IMR-90 (cell line): ENCODE measurements at regions not wholly inside any gene's neighbourhood (a gene's known extent, or its start where the extent isn't known, plus 50 kb on each side); places are given as distances from the start of the nearest gene placed in this dataset.

Experiments
- ATAC-seq: fragments of 200-7000 bp; cut with Tn5 transposase; 2 replicates; pipeline ENCODE4 v1.9.1; 2020; ENCODE audit warnings: low read depth, mild to moderate bottlenecking, moderate library complexity
- BruUV-seq: library from RNA; stranded (reverse); fragments of 400-500 nt; replicated peaks from 2 replicates; lab custom pipeline; 2021; lab: Mats Ljungman, UMichigan
- CTCF ChIA-PET: fragments of 300-600 bp; formaldehyde crosslinking; extraction: SDS; loops from one replicate; lab custom pipeline; 2021; ENCODE audit warnings: antibody characterized with exemption; lab: Yijun Ruan, JAX
- POLR2A ChIA-PET: fragments of 300-600 bp; sonication (Branson Sonifier 250); formaldehyde crosslinking; loops from one replicate; lab custom pipeline; 2022; ENCODE audit warnings: antibody characterized with exemption; ENCODE audit not compliant: unreplicated experiment; lab: Charles Lee
- DNase-seq: peaks from one replicate; pipeline ENCODE4 v3.0.0; 2013
- H2AFZ ChIP-seq: replicated peaks from 2 replicates; pipeline ENCODE3; 2013; ENCODE audit warnings: low read length, mild to moderate bottlenecking; ENCODE audit not compliant: poor library complexity
- H2AK5ac ChIP-seq: 2 replicates; pipeline ENCODE4 v1.6.1; 2013; ENCODE audit warnings: low read depth, low read length, inconsistent platforms
- H2AK9ac ChIP-seq: replicated peaks from 2 replicates; pipeline ENCODE3; 2013; ENCODE audit warnings: mild to moderate bottlenecking, low read depth, low read length, moderate library complexity; ENCODE audit not compliant: poor library complexity
- H2BK120ac ChIP-seq: 2 replicates; pipeline ENCODE4 v1.6.1; 2013; ENCODE audit warnings: low read depth, low read length, inconsistent platforms
- H2BK15ac ChIP-seq: 3 replicates; pipeline ENCODE4 v1.6.1; 2013; ENCODE audit warnings: low read depth, low read length, inconsistent platforms
- H2BK20ac ChIP-seq: 2 replicates; pipeline ENCODE4 v1.6.1; 2013; ENCODE audit warnings: low read depth, mild to moderate bottlenecking, inconsistent platforms, low read length, moderate library complexity
- H2BK5ac ChIP-seq: 2 replicates; pipeline ENCODE4 v1.6.1; 2013; ENCODE audit warnings: mild to moderate bottlenecking, low read depth, low read length, inconsistent platforms; ENCODE audit not compliant: poor library complexity, severe bottlenecking
- H3K14ac ChIP-seq: replicated peaks from 2 replicates; pipeline ENCODE4 v1.6.1; 2013; ENCODE audit warnings: low read depth, low read length, inconsistent platforms
- H3K18ac ChIP-seq: 2 replicates; pipeline ENCODE4 v1.6.1; 2013; ENCODE audit warnings: low read depth, low read length, control low read depth
- H3K23ac ChIP-seq: 2 replicates; pipeline ENCODE4 v1.6.1; 2013; ENCODE audit warnings: low read depth, low read length, inconsistent platforms
- H3K27ac ChIP-seq: 2 replicates; pipeline ENCODE4 v1.5.1; 2013; ENCODE audit warnings: mild to moderate bottlenecking, control low read depth, low read length; ENCODE audit not compliant: insufficient read depth
- H3K27me3 ChIP-seq: 2 replicates; pipeline ENCODE4 v1.6.1; 2013; ENCODE audit warnings: low read length; ENCODE audit not compliant: control insufficient read depth, insufficient read depth
- H3K36me3 ChIP-seq: 2 replicates; pipeline ENCODE4 v1.6.1; 2013; ENCODE audit warnings: low read length, mixed read lengths; ENCODE audit not compliant: control insufficient read depth, insufficient read depth
- H3K4ac ChIP-seq: 2 replicates; pipeline ENCODE4 v1.6.1; 2013; ENCODE audit warnings: low read depth, low read length, inconsistent platforms
- H3K4me1 ChIP-seq: 2 replicates; pipeline ENCODE4 v1.6.1; 2013; ENCODE audit warnings: low read length, mixed read lengths; ENCODE audit not compliant: control insufficient read depth, insufficient read depth
- H3K4me2 ChIP-seq: 2 replicates; pipeline ENCODE4 v1.6.1; 2013; ENCODE audit warnings: low read depth, mild to moderate bottlenecking, control low read depth, low read length, moderate library complexity
- H3K4me3 ChIP-seq: 2 replicates; pipeline ENCODE4 v1.5.1; 2013; ENCODE audit warnings: low read depth, mild to moderate bottlenecking, control low read depth, low read length, moderate library complexity; ENCODE audit not compliant: insufficient read depth
- H3K56ac ChIP-seq: 2 replicates; pipeline ENCODE4 v1.6.1; 2013; ENCODE audit warnings: low read length, inconsistent platforms; ENCODE audit not compliant: insufficient read depth; ENCODE audit errors: extremely low read depth
- H3K79me1 ChIP-seq, 2 experiments: 2 replicates each; pipeline ENCODE4 v1.6.1; 2013; ENCODE audit warnings: low read length in 2 of 2, inconsistent platforms in 1 of 2, low read depth in 1 of 2
- H3K9ac ChIP-seq: 2 replicates; pipeline ENCODE4 v1.6.1; 2013; ENCODE audit warnings: low read depth, low read length, control low read depth
- H3K9me1 ChIP-seq: 2 replicates; pipeline ENCODE4 v1.6.1; 2013; ENCODE audit warnings: low read length, inconsistent platforms; ENCODE audit not compliant: insufficient read depth
- H3K9me3 ChIP-seq: 2 replicates; pipeline ENCODE4 v1.6.1; 2013; ENCODE audit warnings: low read length; ENCODE audit not compliant: control insufficient read depth, insufficient read depth
- H4K20me1 ChIP-seq: 2 replicates; pipeline ENCODE4 v1.6.1; 2013; ENCODE audit warnings: low read length, inconsistent platforms; ENCODE audit not compliant: insufficient read depth
- H4K5ac ChIP-seq: 2 replicates; pipeline ENCODE4 v1.6.1; 2013; ENCODE audit warnings: mild to moderate bottlenecking, low read depth, low read length, control low read depth
- H4K8ac ChIP-seq, 2 experiments: 2 replicates each; pipeline ENCODE4 v1.6.1; 2013; ENCODE audit warnings: low read depth in 2 of 2, low read length in 2 of 2, control low read depth in 1 of 2, inconsistent platforms in 1 of 2
- H4K91ac ChIP-seq: 2 replicates; pipeline ENCODE4 v1.6.1; 2013; ENCODE audit warnings: low read depth, low read length, inconsistent platforms; ENCODE audit not compliant: insufficient read depth
- BHLHE40 ChIP-seq: fragments of 150-350 bp; IDR thresholded peaks from 2 replicates; pipeline ENCODE4 v1.6.1; 2016; ENCODE audit warnings: mild to moderate bottlenecking, low read depth, low read length
- CEBPB ChIP-seq: IDR thresholded peaks from 2 replicates; pipeline ENCODE4 v1.6.1; 2012; ENCODE audit warnings: low read depth, low read length, improper control_type of control experiment
- CHD1 ChIP-seq: IDR thresholded peaks from 2 replicates; pipeline ENCODE4 v1.6.1; 2012; ENCODE audit warnings: low read depth, low read length, improper control_type of control experiment
- FOS ChIP-seq: fragments of 150-350 bp; IDR thresholded peaks from 2 replicates; pipeline ENCODE4 v1.6.1; 2016; ENCODE audit warnings: low read depth, low read length
- MAFK ChIP-seq: IDR thresholded peaks from 2 replicates; pipeline ENCODE4 v1.6.1; 2012; ENCODE audit warnings: low read depth, low read length, improper control_type of control experiment
- MAZ ChIP-seq: IDR thresholded peaks from 2 replicates; pipeline ENCODE4 v1.6.1; 2012; ENCODE audit warnings: low read depth, mild to moderate bottlenecking, low read length, improper control_type of control experiment, moderate library complexity, borderline replicate concordance
- MXI1 ChIP-seq: IDR thresholded peaks from 2 replicates; pipeline ENCODE4 v1.6.1; 2012; ENCODE audit warnings: low read depth, mild to moderate bottlenecking, low read length, moderate library complexity, borderline replicate concordance
- NFE2L2 ChIP-seq: fragments of 150-350 bp; IDR thresholded peaks from 2 replicates; pipeline ENCODE4 v1.6.1; 2016; ENCODE audit warnings: low read depth, mild to moderate bottlenecking, low read length
- POLR2A ChIP-seq: IDR thresholded peaks from 2 replicates; pipeline ENCODE4 v1.6.1; 2012; ENCODE audit warnings: mild to moderate bottlenecking, low read depth, low read length
- RAD21 ChIP-seq: IDR thresholded peaks from 2 replicates; pipeline ENCODE4 v1.6.1; 2012; ENCODE audit warnings: low read length, improper control_type of control experiment
- RCOR1 ChIP-seq: IDR thresholded peaks from 2 replicates; pipeline ENCODE4 v1.6.1; 2012; ENCODE audit warnings: mild to moderate bottlenecking, low read length, improper control_type of control experiment; ENCODE audit not compliant: insufficient replicate concordance
- RFX5 ChIP-seq: IDR thresholded peaks from 2 replicates; pipeline ENCODE4 v1.8.0; 2012; ENCODE audit warnings: low read depth, mild to moderate bottlenecking, low read length, moderate library complexity
- SMC3 ChIP-seq: fragments of 150-350 bp; IDR thresholded peaks from 2 replicates; pipeline ENCODE4 v1.6.1; 2016; ENCODE audit warnings: low read depth, mild to moderate bottlenecking, antibody characterized with exemption, low read length, moderate library complexity
- WGBS, 2 experiments: methylation state at CpG; one replicate each; pipeline versions ENCODE4 v1.1.5 to v1.1.7; 2013; ENCODE audit warnings: missing lambda C conversion rate in 2 of 2; ENCODE audit not compliant: insufficient read length in 1 of 2; ENCODE audit errors: extremely low coverage in 2 of 2; 5-methylcytosine and 5-hydroxymethylcytosine counted together
- dilution Hi-C: fragments of 300-500 bp; cut with HindIII; formaldehyde crosslinking; loops from one replicate; pipeline ENCODE4 v1.14.3; 2018; ENCODE audit warnings: low sequenced_read_pairs; ENCODE audit not compliant: unreplicated experiment
- in situ Hi-C: fragments of 300-500 bp; cut with MboI; formaldehyde crosslinking; loops from 3 replicates; pipeline ENCODE4 v1.14.3; 2019; ENCODE audit warnings: low sequenced_read_pairs, inconsistent platforms, mixed read lengths
- intact Hi-C: fragments of 100-400 bp; cut with micrococcal nuclease; formaldehyde crosslinking; loops from 2 replicates; pipeline ENCODE4 v1.10.0; 2022
- TF ChIP-seq, protein P1 (sequence below): fragments of 150-350 bp; IDR thresholded peaks from 2 replicates; pipeline ENCODE4 v1.6.1; 2017; ENCODE audit warnings: mild to moderate bottlenecking, antibody characterized with exemption, low read length, low read depth
- TF ChIP-seq, protein P2 (sequence below): conservative IDR thresholded peaks from 2 replicates; pipeline ENCODE4 v1.5.1; 2012; ENCODE audit warnings: mild to moderate bottlenecking, low read depth, low read length, improper control_type of control experiment
- TF ChIP-seq, protein P3 (sequence below): fragments of 150-350 bp; IDR thresholded peaks from 2 replicates; pipeline ENCODE4 v1.6.1; 2016; ENCODE audit warnings: low read depth, mild to moderate bottlenecking, low read length, moderate library complexity, borderline replicate concordance

DNA sequence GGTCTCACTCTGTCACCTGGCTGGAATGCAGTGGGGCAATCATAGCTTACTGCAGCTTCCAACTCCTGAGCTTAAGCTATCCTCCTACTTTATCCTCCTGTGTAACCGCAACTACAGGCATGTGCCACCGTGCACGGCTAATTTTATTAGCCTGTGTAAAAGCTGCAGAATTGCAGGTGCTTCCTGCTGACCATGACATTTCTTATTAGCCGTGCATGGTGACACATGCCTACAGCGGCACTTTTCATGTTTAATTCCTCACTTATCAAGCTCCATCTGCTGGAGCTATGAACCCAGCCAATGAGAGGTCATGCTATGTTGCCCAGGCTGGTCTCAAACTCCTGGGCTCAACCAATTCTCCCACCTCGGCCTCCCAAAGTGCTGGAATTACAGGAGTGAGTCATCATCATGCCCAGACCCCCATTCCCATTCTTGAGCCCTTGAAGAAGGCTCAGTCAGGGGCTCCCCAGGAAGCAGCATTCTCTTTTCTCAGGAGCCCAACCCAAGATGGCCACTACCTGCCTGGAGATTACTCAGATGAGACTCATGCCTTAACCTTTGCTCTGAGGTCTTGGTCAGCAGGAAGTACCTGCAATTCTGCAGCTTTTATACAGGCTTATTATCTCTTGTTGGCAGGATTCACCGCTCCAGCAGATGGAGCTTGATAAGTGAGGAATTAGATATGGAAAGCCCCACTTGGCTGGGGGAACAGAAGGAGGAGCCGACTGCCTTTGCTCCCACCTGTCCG lies 503.2 kb downstream of the MED13L start:
- H3K9me3 ChIP-seq: no peaks in the 10 kb centered on the region
- TF ChIP-seq RAD21 (no peak), MXI1 (no peak), RFX5 (no peak), RCOR1 (no peak), SMC3 (no peak), BHLHE40 (no peak), CHD1 (no peak), MAFK (no peak), CEBPB (no peak), NFE2L2 (no peak), POLR2A (no peak), MAZ (no peak), FOS (no peak)
- TF ChIP-seq, protein P1, sequence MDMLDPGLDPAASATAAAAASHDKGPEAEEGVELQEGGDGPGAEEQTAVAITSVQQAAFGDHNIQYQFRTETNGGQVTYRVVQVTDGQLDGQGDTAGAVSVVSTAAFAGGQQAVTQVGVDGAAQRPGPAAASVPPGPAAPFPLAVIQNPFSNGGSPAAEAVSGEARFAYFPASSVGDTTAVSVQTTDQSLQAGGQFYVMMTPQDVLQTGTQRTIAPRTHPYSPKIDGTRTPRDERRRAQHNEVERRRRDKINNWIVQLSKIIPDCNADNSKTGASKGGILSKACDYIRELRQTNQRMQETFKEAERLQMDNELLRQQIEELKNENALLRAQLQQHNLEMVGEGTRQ: no peak
- TF ChIP-seq, protein P2, sequence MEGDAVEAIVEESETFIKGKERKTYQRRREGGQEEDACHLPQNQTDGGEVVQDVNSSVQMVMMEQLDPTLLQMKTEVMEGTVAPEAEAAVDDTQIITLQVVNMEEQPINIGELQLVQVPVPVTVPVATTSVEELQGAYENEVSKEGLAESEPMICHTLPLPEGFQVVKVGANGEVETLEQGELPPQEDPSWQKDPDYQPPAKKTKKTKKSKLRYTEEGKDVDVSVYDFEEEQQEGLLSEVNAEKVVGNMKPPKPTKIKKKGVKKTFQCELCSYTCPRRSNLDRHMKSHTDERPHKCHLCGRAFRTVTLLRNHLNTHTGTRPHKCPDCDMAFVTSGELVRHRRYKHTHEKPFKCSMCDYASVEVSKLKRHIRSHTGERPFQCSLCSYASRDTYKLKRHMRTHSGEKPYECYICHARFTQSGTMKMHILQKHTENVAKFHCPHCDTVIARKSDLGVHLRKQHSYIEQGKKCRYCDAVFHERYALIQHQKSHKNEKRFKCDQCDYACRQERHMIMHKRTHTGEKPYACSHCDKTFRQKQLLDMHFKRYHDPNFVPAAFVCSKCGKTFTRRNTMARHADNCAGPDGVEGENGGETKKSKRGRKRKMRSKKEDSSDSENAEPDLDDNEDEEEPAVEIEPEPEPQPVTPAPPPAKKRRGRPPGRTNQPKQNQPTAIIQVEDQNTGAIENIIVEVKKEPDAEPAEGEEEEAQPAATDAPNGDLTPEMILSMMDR: no peak
- TF ChIP-seq, protein P3, sequence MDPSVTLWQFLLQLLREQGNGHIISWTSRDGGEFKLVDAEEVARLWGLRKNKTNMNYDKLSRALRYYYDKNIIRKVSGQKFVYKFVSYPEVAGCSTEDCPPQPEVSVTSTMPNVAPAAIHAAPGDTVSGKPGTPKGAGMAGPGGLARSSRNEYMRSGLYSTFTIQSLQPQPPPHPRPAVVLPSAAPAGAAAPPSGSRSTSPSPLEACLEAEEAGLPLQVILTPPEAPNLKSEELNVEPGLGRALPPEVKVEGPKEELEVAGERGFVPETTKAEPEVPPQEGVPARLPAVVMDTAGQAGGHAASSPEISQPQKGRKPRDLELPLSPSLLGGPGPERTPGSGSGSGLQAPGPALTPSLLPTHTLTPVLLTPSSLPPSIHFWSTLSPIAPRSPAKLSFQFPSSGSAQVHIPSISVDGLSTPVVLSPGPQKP: no peak
- no peak overlapping the region for H2AK9ac ChIP-seq
- H3K27ac ChIP-seq: no peak overlapping the region
- 71% methylated on average over 6 of the region's 9 CpGs; no CpG with 5 or more reads in 1 of the 2 experiments for WGBS, 2 experiments
- H2BK20ac ChIP-seq: no peak overlapping the region
- H4K8ac ChIP-seq: no peak overlapping the region
- no peak overlapping the region for H3K56ac ChIP-seq
- H3K14ac ChIP-seq: no peak overlapping the region
- no peak overlapping the region for H3K9ac ChIP-seq
- no peaks in the 10 kb centered on the region for H4K20me1 ChIP-seq
- no peaks in the 10 kb centered on the region for H3K79me1 ChIP-seq
- dilution Hi-C loops (no loop called here), intact Hi-C loops (no loop called here), in situ Hi-C loops (loop anchor here (25.0 kb wide), 1 partner anchor 1787 kb away; no protein-coding TSS in a partner anchor)
- no peaks in the 10 kb centered on the region for H3K4me1 ChIP-seq
- H3K18ac ChIP-seq: no peak overlapping the region
- ChIA-PET POLR2A (no interaction called here), CTCF (no interaction called here)
- H3K4me2 ChIP-seq: no peak overlapping the region
- no peak overlapping the region for H4K5ac ChIP-seq
- H3K36me3 ChIP-seq: no peaks in the 10 kb centered on the region
- no peak overlapping the region for H3K4ac ChIP-seq
- H3K23ac ChIP-seq: no peak overlapping the region
- ATAC-seq (no peak), DNase-seq (no peak)
- no peak overlapping the region for H4K91ac ChIP-seq
- H3K27me3 ChIP-seq: no peaks in the 10 kb centered on the region; the same call in 1 of the 2 replicates
- H2AFZ ChIP-seq: no peak overlapping the region
- H2BK5ac ChIP-seq: no peak overlapping the region
- no peaks in the 10 kb centered on the region for H3K9me1 ChIP-seq
- no peak overlapping the region for H3K4me3 ChIP-seq
- H2BK15ac ChIP-seq: no peak overlapping the region
- H2BK120ac ChIP-seq: no peak overlapping the region
- H2AK5ac ChIP-seq: no peak overlapping the region
- no TSS peak for BruUV-seq
